ENCODE measurements at regions not wholly inside any gene's neighbourhood (a gene's known extent, or its start where the extent isn't known, plus 50 kb on each side); places are given as distances from the start of the nearest gene placed in this dataset.

- ChIA-PET POLR2A (interaction anchor here (0.6 kb wide), 1 partner anchor 703 kb away, joined by 3 read pairs; no protein-coding TSS in a partner anchor), CTCF (no interaction called here)
- H3K9me3 ChIP-seq (ENCODE audit: control insufficient read depth, insufficient read depth, low read depth, low read length): no peaks in the 10 kb centered on the region
- no peaks in the 10 kb centered on the region for H3K4me1 ChIP-seq (ENCODE audit: control insufficient read depth, insufficient read depth, low read length)
- ATAC-seq (no peak), DNase-seq (ENCODE audit: low read depth, low spot score) (no peak)
- intact Hi-C loops (cut with micrococcal nuclease; ENCODE audit: unreplicated experiment) (no loop called here), in situ Hi-C loops (cut with HindIII; ENCODE audit: low pct_unique_long_range_greater_than_20kb, low sequenced_read_pairs) (no loop called here)
- no peak overlapping the region for H3K4me3 ChIP-seq (ENCODE audit: low read depth in 2 of 2, low read length in 2 of 2)
- no peaks in the 10 kb centered on the region for H3K27me3 ChIP-seq (ENCODE audit: control insufficient read depth, insufficient read depth, low read length)
- H3K27ac ChIP-seq (ENCODE audit: low read length): no peak overlapping the region
- no TSS peak for BruUV-seq (replicated peaks)
- TF ChIP-seq TCF7L2 (IDR thresholded peaks at IDR 0.05; ENCODE audit: low read depth, low read length) (no peak), SIN3A (IDR thresholded peaks at IDR 0.05; ENCODE audit: borderline replicate concordance, insufficient read depth, low read depth, low read length) (no peak), POLR2AphosphoS5 (IDR thresholded peaks at IDR 0.05; ENCODE audit: low read depth, low read length) (no peak), CTCF (IDR thresholded peaks at IDR 0.05) (no peak), REST (IDR thresholded peaks at IDR 0.05; ENCODE audit: insufficient read depth in 1 of 2, low read depth in 2 of 2, low read length in 1 of 2) (no peak)
- H3K36me3 ChIP-seq (ENCODE audit: control insufficient read depth, insufficient read depth, low read length): no peaks in the 10 kb centered on the region
Observed at GRCh38 chr10:130817046-130817624, 494.4 kb downstream of the TCERG1L start.

- POLR2A ChIA-PET: no interaction called here
- no peak for ATAC-seq
- H3K9me3 ChIP-seq (ENCODE audit: control insufficient read depth, insufficient read depth, low read depth, low read length): no peaks in the 10 kb centered on the region
- BruUV-seq (replicated peaks): no TSS peak
- TF ChIP-seq TCF7L2 (IDR thresholded peaks at IDR 0.05; ENCODE audit: low read depth, low read length) (no peak), CTCF (IDR thresholded peaks at IDR 0.05) (no peak), POLR2AphosphoS5 (IDR thresholded peaks at IDR 0.05; ENCODE audit: low read depth, low read length) (no peak), SIN3A (IDR thresholded peaks at IDR 0.05; ENCODE audit: borderline replicate concordance, insufficient read depth, low read depth, low read length) (no peak), REST (IDR thresholded peaks at IDR 0.05; ENCODE audit: insufficient read depth in 1 of 2, low read depth in 2 of 2, low read length in 1 of 2) (no peak)
- no peak overlapping the region for H3K27ac ChIP-seq (ENCODE audit: low read length)
- no peak overlapping the region for H3K4me3 ChIP-seq (ENCODE audit: low read depth in 2 of 2, low read length in 2 of 2)
- no peak for DNase-seq (ENCODE audit: low read depth, low spot score)
- intact Hi-C loops (cut with micrococcal nuclease; ENCODE audit: unreplicated experiment): no loop called here
- H3K27me3 ChIP-seq (ENCODE audit: control insufficient read depth, insufficient read depth, low read length): no peaks in the 10 kb centered on the region
- CTCF ChIA-PET: no interaction called here
- H3K36me3 ChIP-seq (ENCODE audit: control insufficient read depth, insufficient read depth, low read length): no peaks in the 10 kb centered on the region
- in situ Hi-C loops (cut with HindIII; ENCODE audit: low pct_unique_long_range_greater_than_20kb, low sequenced_read_pairs): no loop called here
- H3K4me1 ChIP-seq (ENCODE audit: control insufficient read depth, insufficient read depth, low read length): no peaks in the 10 kb centered on the region
Observed at GRCh38 chr10:130817674-130818073, 493.8 kb downstream of the TCERG1L start.
